GM21786 (cell line): ENCODE measurements at regions not wholly inside any gene's neighbourhood (a gene's known extent, or its start where the extent isn't known, plus 50 kb on each side); places are given as distances from the start of the nearest gene placed in this dataset.

ENCODE experiments used
- ATAC-seq: cut with Tn5 transposase; IDR thresholded peaks from one replicate; pipeline ENCODE4 v1.9.1; 2021; ENCODE audit not compliant: unreplicated experiment

DNA sequence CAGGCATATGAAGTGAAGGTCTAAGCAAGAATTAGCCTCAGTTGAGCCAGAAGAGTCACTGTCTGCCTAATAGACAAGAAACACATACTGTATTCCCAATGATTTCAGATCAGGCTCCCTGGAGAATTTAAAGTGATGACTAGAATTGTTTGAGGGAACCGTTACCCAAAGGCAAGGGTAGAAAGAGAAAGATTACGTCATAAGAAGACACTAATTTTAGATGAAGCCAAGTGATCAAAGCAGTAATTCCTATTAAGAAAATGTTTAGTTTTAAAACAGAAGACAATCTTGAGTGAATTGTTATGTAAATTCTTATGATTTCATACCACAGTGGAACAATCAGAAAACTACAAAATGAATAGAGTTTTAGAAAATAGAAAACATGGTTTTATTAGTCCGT lies 194.5 kb upstream of the ARSJ start:
- ATAC-seq: no peak

DNA sequence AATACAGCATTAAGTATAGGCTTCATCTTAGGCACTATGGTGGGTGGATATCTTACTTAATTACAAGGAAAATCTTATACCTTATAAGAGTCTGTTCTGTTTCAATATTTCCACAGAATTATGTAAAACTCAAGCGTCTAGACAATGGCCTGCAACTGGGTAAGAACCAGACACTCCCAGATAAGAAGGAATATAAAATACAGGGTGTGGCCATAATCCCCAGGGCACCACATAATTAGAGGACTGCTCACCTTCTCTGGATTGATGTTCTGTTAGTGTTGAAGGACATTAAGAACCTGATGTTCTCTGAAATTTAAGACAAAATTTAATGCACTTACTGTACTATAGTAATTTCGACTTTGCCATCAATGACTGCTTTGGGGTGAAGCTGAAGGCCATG lies 198.2 kb upstream of the ARSJ start:
- no peak for ATAC-seq

DNA sequence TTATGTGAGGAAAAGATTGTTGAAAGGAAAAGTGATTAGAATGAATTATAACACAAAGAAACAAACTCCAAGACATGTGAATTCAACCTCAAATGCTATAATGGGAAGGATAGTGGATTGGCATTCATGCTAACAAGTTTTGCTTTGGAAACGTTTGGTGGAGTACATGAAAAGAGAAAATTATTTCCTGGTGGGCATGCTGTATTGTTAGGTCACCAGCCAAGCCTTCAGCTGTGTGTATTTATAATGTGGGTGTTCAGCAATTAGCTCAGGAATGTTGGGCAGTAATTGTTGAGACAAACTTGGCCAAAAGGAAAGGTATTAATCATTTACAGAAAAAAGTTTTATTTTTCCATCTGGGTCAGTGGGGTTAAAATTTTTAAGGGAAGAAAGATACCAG lies 198.9 kb upstream of the ARSJ start:
- no peak for ATAC-seq

DNA sequence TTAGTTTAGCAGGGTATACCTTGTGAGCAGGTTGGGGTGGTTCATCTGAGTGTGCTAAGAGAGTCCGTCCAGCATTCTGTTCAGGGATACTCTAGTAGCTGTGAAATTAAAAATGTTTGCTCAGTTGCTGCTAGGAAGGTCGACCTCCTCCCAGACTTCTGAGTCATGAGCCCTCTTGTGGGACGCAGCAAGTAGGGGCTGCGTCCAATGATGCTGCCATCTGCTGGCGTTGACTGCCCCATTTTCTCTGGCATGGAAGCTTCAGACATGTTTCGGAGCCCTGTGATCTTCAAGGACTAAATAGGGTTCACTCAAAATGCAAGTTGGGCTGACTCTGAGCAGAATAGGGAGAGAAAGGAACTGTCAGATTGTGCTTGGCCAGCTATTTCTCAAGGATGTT lies 201.0 kb upstream of the ARSJ start:
- ATAC-seq: no peak

DNA sequence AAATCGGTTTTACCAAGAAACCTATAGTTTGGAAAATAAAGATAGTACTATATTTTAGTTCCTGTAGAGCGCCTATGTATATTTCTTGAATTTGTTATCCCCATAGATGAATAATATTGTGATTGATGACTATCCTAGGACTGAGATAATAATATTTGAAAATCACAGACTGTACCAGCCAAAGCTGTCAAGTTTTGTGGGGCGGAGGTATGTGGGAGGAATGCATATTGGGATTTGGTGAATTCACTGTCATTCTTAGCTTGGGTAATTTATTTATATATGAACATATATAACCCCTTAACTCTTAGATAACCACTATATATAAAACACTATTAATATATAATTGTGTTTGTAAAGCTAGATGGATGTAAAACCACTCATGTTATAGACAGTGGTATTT lies 205.5 kb upstream of the ARSJ start:
- ATAC-seq: no peak

DNA sequence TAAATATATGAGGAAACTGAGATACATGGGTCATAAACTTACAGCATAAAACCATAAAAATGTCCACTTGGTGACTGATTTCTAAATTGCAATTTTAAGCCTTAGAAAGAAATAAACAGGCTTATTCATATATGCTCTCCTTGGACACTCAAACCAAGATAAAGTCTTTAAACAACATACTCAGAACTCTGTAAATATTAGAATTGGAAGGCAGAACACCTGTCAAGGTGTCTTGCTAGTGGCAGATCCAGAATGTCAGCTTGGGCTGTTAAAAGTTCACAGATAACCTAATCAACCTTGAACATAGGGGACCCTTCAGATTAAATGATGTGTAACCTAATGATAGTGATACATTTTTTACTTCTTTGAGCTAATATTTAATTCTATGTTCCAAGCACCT lies 208.1 kb upstream of the ARSJ start:
- no peak for ATAC-seq

DNA sequence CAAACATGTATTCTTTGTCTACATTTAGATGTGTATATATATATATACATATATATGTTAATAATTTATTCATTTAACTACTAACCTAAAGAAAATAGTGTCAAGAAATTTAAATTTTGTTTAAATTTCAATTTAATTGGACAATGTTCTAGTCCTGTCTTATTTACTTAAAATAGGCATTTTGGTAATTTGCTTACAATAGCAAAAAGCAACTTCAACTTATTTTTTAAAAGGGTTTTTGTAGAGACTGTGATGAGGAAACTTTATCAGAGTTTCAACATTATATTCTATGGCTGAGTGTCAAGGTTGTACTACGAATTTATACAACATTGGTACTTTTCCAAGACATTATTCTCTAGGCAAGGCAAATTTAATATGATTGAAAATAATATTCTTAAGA lies 212.0 kb upstream of the ARSJ start:
- ATAC-seq: no peak

DNA sequence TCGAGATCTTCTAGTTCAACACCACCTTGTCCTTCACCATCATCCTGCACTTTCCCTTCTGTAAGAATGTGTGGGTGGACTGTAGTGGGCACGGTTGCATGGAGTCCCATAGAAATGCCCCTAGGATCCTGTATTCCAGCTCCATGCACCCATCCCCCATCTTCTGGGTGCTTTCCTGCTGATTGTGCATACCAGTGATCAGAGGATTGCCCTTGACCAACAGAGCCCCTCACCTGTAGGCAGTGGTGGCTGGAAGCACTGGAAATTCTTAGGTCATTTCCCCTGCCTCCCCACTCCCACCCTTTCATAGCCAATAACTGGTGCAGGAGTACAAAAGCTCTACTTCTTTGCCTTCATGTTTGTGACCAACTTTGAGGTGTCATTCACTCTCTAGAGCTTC lies 213.4 kb upstream of the ARSJ start:
- no peak for ATAC-seq

DNA sequence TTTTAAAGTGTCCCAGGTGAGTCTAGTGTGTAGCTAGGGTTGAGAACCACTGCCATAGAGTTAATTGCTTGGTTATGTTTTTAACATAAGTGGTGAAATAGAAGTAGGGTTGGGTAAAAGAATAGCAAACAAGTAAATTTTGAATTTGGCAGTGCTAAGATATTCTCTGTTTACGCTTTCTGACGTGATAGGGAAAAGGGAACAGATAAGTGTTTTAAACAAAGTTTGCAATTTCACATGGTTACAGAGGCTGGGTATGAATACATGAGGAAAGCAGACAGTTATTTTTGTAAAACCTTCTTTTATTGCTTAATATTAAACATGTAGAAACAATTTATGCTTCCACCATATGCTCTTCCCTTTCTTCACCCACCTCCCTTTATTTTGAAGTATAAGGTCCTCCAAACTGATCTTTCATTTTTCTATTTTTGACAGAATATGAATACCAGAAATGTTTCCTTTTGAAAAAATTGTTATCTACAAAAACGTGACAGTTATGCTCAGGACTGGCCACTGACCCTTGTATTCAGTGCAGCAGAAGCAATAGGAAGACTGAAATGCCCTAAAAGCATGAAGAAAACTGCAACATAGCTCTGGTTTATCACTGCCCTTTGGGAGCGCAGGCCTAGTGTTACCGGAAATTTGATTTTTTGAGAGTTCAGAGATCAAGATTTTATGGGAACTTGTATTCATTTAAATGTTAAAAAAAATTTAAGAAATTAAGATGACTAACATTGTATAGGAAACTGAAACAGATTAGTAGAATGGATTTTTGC lies 214.4 kb upstream of the ARSJ start:
- ATAC-seq: no peak

DNA sequence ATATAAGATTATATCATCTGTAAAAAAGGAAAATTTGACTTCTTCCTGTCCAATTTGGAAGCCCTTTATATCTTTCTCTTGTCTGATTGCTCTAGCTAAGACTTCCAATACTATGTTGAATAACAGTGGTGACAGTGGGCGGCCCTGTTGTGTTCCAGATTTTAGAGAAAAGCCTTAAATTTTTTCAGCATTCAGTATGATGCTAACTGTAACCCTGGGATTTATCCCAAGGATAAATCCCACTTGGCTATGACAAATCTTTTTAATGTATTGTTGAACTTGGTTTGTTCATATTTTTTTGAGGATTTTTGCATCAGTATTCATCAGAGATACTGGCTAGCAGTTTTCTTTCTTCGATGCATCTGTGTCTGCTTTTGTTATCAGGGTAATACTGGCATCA lies 217.2 kb upstream of the ARSJ start:
- no peak for ATAC-seq

DNA sequence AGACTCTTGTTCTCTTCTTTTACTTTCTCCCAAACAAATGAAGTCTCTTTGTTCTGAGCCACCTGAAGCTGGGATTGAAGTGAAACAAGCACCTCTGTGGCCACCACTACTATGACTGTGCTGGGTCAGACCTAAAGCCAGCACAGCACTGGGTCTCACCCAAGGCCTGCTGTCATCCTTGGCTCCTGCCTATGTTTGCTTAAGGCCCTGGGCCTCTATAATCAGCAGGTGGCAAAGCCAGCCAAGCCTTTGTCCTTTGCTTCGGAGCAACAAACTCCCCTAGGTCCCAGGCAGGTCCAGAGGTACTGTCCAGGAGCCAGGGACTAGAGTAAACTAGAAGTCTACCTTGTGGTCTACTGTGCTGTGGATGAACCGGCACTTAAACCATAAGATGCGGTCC lies 220.6 kb upstream of the ARSJ start:
- ATAC-seq: no peak

DNA sequence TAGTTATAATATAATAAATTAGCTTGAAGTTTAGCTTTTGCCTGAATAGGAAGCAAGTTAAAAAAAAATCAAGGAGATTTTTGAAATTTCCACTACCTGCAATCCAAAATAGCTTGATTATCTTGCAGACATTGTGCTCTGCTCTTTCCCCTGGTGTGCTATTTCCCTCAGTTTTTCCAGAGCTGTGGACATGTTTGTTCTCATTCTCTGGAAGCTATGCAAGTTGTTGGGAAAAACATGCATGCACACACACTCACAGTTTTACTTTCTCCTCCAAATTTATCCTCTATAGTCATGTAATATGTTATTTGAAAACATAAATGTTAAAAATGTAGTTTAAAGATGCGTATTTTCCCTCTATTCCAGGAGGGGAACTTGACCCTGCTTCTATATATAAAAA lies 225.8 kb upstream of the ARSJ start:
- ATAC-seq: no peak

DNA sequence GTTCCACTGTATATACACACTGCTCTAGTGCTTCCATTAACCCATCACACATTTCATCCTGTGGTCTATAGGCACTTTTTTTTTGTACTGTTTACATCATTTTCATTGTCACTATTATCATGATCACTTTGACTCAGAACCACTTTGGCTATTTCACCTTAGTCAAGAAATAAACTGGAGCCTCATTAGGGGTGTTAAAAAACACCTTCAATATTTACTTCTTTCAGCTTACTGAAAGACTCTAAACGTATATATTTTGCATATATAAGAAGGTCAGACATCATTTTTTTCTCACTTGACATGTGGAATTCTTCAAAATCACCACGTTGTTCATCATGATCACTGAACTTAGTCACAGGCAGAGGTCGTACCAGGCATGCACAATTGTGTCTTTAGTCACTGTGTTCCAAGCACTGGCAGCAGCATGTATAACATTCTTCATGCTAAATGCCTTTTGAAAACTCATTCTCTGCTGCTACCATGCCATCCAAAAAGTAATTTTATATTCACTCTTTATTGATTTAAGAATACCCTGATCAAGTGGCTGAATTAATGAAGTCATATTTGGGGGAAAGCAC lies 229.2 kb upstream of the ARSJ start:
- no peak for ATAC-seq

DNA sequence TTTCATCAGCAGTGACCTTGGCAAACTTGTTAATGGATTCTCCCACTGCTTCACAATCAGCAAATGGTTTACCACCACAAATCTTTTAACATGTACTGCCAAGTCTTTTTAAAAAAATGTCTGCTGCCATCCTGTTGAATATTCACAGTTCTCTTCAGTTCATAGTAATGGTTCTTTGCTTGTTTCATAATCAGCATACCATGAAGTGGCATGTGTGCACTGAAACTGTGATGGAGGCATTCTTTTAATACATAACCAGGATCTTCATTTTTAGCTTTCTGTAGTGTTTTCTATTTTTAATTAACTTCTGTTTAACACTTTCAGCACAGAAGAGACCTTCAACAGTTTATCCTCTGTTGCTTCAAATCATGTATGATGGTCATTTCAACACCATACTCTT lies 230.1 kb upstream of the ARSJ start:
- ATAC-seq: peak; percentile 75

DNA sequence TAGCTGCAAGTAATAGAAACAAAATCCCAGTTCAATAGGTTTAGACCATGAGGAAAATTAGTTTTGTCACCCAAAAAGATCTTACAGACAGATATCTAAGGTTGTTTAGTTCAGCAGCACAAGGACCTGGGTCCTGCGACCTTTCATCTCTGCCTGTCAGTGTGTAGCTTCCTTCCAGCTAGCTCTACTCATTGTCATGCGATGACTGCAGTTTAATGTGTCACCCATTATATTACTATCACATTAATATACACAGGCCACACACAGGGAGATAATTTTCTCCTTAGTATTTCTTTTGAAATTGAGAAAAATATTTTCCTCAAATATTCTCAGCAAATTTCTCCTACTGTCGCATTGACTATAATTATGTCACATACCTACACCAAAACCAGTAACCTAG lies 232.1 kb upstream of the ARSJ start:
- ATAC-seq: no peak

DNA sequence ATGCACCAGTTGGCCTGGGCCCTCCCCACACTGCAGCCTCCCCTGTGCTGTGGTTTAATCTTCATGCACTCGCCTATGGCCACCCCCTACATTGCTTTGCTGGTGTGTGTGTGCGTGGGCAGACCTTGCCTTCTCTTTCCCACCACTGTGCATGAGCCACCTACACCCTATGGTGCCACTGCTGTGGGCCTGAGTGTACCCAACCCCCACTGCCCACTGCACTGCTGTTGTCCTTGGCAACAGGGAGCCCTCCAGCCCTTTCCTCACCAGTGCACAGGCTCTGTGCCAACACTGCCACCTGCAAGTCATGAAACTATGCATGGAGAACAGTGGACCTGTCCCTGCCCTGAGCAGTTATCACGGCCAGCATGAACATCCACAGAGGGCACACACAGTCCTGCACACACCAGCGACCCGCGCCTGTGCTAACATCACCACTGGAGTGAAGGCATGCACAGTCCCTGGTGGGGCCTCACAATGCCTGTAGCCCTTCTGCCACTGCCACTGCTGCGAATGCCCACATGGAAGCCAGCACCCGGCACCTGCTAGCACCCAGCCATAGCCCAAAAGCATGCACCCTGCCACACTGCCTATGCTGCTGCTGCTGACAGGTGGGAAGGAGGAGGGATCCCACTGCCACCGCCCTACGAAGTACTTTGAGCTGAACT lies 237.8 kb upstream of the ARSJ start:
- ATAC-seq: no peak

DNA sequence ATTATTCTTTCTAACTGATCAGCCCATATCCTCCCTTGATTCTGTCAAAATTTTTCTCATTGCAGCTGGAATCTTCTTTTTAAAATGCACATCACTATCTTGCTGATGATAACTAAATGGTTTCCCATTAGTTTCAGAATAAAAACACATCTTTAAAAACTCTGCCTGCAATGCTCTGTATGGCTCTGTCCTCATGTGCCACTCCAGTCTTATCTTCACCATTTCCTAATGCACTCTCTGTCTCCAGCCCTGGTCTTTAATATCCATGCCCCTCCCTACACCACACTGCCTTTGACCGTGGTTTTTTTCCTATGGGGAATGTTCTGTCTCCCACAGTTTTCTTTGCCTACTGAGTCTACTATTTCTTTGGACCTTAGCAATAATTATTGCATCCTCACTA lies 244.1 kb upstream of the ARSJ start:
- ATAC-seq: no peak

DNA sequence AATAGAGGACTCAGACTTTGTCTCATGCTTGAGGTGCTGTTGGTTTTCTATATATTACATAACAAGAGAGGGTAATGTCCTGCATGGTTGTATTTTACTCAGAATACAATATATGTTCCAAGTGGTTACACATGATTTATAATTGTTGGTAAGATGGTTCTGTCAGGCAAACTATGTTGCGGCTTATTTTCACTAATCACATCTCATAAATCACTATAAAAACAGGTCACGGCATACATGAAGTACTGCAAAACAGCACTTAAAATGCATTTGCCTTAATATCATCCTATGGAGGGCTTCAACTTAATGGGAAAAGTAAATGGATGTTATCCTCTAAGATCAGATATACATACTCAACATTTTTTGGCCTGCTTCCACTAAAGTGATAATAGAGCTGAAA lies 246.0 kb upstream of the ARSJ start:
- ATAC-seq: no peak

DNA sequence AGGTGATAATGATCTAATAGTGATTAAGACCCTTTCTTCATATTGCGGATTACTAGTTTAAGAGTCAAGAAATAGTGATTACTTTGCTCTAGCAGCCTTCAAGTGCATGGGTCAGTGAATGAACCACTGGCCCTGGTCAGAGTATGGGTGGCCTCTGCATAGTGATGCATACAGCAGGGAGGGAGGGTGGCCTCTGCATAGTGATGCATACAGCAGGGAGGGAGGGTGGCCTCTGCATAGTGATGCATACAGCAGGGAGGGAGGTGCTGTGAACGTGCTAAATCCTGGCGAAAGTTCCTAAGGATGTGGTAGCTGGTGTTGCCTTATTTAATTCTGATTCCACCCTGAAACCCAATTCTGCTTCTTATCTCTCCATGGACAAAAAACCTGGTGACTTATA lies 246.7 kb upstream of the ARSJ start:
- ATAC-seq: no peak

DNA sequence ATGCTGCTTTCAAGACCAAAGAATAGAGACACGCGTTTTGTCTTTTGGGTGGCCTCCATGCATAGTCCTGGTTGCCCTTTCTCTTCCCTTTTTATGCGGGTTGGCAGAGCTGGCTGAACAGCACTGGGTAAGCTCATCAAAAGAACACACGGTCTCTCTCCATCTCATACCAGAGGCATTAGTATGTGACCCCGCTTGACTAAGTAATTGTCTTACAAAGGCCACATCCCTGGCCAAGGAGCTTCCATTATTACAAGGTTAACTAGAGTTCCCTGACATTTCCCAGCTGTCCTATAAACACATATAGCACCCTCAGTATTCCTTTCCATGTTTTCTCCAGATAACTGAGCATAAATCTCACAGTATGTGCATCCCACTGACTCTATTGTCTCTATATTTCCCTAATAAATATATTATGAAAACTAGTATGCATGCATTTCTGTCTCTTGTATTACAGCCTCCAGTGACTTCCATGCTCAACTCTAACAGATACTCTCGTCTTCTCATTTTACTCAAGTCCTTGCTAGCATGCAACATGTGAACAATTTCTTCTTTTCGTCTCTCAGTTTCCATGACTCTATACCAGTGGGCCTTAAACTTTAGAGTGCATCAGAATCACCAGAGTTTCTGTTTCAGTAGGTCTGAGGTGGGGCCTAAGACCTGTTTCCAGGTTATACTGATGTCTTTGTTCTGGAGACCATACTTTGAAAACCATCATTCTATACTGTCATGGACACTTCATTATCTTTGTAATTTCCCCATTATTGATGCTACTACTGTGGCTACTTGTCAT lies 247.7 kb upstream of the ARSJ start:
- ATAC-seq: peak; percentile 68

DNA sequence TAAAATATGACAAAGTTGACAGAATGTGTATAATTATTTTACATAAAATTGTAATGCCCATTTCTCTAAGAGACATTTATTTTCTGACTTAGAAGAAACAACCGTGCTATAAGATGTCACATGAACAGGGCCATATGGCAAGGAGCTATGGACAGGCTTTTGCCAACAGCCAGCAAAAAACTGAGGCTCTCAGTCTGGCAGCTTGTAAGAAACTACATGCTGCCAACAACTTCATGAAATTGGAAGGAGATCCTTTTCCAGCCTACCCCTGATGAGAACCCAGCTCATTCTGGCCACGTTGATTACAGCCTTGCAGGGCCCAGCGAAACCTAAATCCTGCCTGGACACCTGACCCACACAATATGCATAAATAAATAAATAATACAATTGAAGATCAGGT lies 250.3 kb upstream of the ARSJ start:
- ATAC-seq: no peak
